DOHH2 (cell line): ENCODE measurements at regions not wholly inside any gene's neighbourhood (a gene's known extent, or its start where the extent isn't known, plus 50 kb on each side); places are given as distances from the start of the nearest gene placed in this dataset.

Experiments used
- H3F3A ChIP-seq: fragments of 200-600 bp; sonication (generic), shearing (Covaris generic); 2 replicates; pipeline ENCODE4 v1.6.0; 2016; ENCODE audit warnings: antibody characterized with exemption, mild to moderate bottlenecking; ENCODE audit not compliant: control insufficient read depth, insufficient read depth
- H3K27ac ChIP-seq: fragments of 200-600 bp; sonication (generic); 2 replicates; pipeline ENCODE4 v1.5.1; 2014; ENCODE audit warnings: low read depth, mild to moderate bottlenecking, low read length, moderate library complexity
- H3K27me3 ChIP-seq: fragments of 200-600 bp; sonication (generic); 2 replicates; pipeline ENCODE4 v1.6.1; 2014; ENCODE audit warnings: mild to moderate bottlenecking, low read length, mixed read lengths; ENCODE audit not compliant: control insufficient read depth
- H3K36me3 ChIP-seq: fragments of 200-600 bp; sonication (generic); 2 replicates; pipeline ENCODE4 v1.6.1; 2014; ENCODE audit warnings: mild to moderate bottlenecking, low read length, moderate library complexity, mixed read lengths; ENCODE audit not compliant: control insufficient read depth
- H3K4me1 ChIP-seq: fragments of 200-600 bp; sonication (generic); 2 replicates; pipeline ENCODE4 v1.6.1; 2014; ENCODE audit warnings: mild to moderate bottlenecking, low read length, mixed read lengths; ENCODE audit not compliant: control insufficient read depth
- H3K4me2 ChIP-seq: fragments of 200-600 bp; sonication (generic); 2 replicates; pipeline ENCODE4 v1.6.0; 2014; ENCODE audit warnings: mild to moderate bottlenecking, low read length, moderate library complexity
- H3K4me3 ChIP-seq: fragments of 200-600 bp; sonication (generic); 2 replicates; pipeline ENCODE4 v1.5.1; 2014; ENCODE audit warnings: mild to moderate bottlenecking, low read length, mixed read lengths
- H3K79me2 ChIP-seq: fragments of 200-600 bp; sonication (generic); 2 replicates; pipeline ENCODE4 v1.6.1; 2014; ENCODE audit warnings: mild to moderate bottlenecking, low read length, mixed read lengths; ENCODE audit not compliant: control insufficient read depth
- H3K9me2 ChIP-seq: fragments of 200-600 bp; sonication (generic); replicated peaks from 2 replicates; pipeline ENCODE4 v1.6.1; 2014; ENCODE audit warnings: mild to moderate bottlenecking, low read length, mixed read lengths; ENCODE audit not compliant: control insufficient read depth
- H3K9me3 ChIP-seq: fragments of 200-600 bp; sonication (generic); 2 replicates; pipeline ENCODE4 v1.6.1; 2014; ENCODE audit warnings: antibody characterized with exemption, low read length, mixed read lengths; ENCODE audit not compliant: control insufficient read depth, insufficient read depth
- H4K20me1 ChIP-seq: fragments of 200-600 bp; sonication (generic); 2 replicates; pipeline ENCODE4 v1.6.0; 2014; ENCODE audit warnings: low read depth, mild to moderate bottlenecking, antibody characterized with exemption, low read length, moderate library complexity; ENCODE audit not compliant: control insufficient read depth, insufficient read depth
- EZH2phosphoT487 ChIP-seq: fragments of 200-600 bp; sonication (generic); IDR thresholded peaks from 2 replicates; pipeline ENCODE4 v1.6.1; 2017; ENCODE audit warnings: borderline replicate concordance, mild to moderate bottlenecking, antibody characterized with exemption, low read length, moderate library complexity, mixed read lengths
- TF ChIP-seq, protein P1 (sequence below): fragments of 200-600 bp; sonication (generic); IDR thresholded peaks from one replicate; pipeline ENCODE4 v1.5.1; 2014; ENCODE audit warnings: antibody characterized with exemption, mild to moderate bottlenecking, low read depth, low read length; ENCODE audit not compliant: poor library complexity, severe bottlenecking

DNA sequence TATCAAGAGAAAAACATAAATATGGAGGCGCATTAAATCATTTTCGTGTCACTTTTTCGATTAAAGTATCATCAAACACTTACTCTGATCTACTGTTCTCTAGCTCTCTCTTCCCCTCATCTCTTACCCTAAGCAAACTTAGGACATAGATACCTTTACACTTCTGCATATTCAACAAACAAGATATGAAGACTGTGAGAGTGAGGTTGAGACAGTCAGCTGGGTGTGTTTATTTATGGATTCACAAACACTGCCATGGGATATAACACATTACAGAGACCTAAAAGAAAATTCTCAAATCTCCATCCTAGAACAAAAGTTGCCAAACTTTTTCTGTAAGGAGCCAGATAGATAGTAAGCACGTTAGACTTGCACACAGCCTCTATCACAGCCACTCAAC lies 85.2 kb upstream of the ZNF385D start:
- Histone ChIP-seq H3K27ac (no peak overlapping the region), H3K36me3 (no peaks in the 10 kb centered on the region), H3K4me3 (no peak overlapping the region), H3K4me2 (no peak overlapping the region), H3K9me2 (no peaks in the 10 kb centered on the region), H3K79me2 (no peaks in the 10 kb centered on the region), H4K20me1 (no peaks in the 10 kb centered on the region), H3F3A (no peaks in the 10 kb centered on the region), H3K4me1 (no peaks in the 10 kb centered on the region), H3K9me3 (no peaks in the 10 kb centered on the region), H3K27me3 (no peaks in the 10 kb centered on the region)
- TF ChIP-seq EZH2phosphoT487 = no peak
- TF ChIP-seq, protein P1, sequence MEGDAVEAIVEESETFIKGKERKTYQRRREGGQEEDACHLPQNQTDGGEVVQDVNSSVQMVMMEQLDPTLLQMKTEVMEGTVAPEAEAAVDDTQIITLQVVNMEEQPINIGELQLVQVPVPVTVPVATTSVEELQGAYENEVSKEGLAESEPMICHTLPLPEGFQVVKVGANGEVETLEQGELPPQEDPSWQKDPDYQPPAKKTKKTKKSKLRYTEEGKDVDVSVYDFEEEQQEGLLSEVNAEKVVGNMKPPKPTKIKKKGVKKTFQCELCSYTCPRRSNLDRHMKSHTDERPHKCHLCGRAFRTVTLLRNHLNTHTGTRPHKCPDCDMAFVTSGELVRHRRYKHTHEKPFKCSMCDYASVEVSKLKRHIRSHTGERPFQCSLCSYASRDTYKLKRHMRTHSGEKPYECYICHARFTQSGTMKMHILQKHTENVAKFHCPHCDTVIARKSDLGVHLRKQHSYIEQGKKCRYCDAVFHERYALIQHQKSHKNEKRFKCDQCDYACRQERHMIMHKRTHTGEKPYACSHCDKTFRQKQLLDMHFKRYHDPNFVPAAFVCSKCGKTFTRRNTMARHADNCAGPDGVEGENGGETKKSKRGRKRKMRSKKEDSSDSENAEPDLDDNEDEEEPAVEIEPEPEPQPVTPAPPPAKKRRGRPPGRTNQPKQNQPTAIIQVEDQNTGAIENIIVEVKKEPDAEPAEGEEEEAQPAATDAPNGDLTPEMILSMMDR = no peak

DNA sequence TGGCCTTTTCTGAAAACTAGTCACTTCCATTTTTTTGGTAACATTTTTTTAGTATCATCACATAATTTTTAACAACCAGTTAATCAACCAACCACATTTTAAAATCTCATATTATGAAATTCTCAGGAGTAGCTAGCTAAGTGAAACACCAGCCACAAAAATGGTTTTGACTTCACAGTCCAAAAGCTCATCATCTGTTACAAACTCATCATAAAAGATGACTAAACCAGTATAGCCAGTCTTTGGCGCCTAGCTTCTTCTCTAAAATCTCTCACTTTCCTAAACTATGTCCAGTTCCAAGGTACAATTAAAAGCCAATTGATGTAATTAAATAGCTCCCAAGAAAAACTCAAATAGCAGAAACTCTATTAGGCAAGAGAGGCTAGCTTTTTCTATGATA lies 88.2 kb upstream of the ZNF385D start:
- Histone ChIP-seq H3K79me2 (no peaks in the 10 kb centered on the region), H3K27ac (no peak overlapping the region), H3K4me1 (no peaks in the 10 kb centered on the region), H3F3A (no peaks in the 10 kb centered on the region), H3K27me3 (no peaks in the 10 kb centered on the region), H3K9me2 (no peaks in the 10 kb centered on the region), H3K4me2 (no peak overlapping the region), H4K20me1 (no peaks in the 10 kb centered on the region), H3K36me3 (no peaks in the 10 kb centered on the region), H3K4me3 (no peak overlapping the region), H3K9me3 (no peaks in the 10 kb centered on the region)
- no peak for TF ChIP-seq EZH2phosphoT487
- TF ChIP-seq, protein P1 = no peak

DNA sequence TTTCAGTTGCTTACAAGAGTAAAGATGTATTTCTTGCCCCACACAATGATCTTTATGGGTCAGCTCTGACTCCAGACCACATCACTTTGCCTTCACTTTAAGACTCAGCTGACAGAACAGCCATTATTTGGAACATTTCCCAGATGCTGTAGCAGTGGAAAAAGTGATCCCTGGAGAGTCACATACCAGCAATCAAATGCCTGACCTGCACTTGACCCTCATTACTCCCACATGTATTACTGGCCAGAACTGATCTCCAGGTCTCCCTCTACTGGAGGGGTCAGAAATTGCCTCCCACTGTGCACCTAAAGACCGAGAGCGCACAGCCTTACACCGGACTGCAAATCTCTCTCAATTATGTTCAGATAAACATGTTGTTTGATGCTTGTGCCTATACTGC lies 88.6 kb upstream of the ZNF385D start:
- H3K9me2 ChIP-seq = no peaks in the 10 kb centered on the region
- H3K4me2 ChIP-seq = no peak overlapping the region
- H3K27ac ChIP-seq = no peak overlapping the region
- TF ChIP-seq EZH2phosphoT487 = no peak
- TF ChIP-seq, protein P1 = peak; percentile 16
- no peaks in the 10 kb centered on the region for H3K36me3 ChIP-seq
- H3K4me1 ChIP-seq = no peaks in the 10 kb centered on the region
- no peaks in the 10 kb centered on the region for H4K20me1 ChIP-seq
- H3F3A ChIP-seq = no peaks in the 10 kb centered on the region
- no peaks in the 10 kb centered on the region for H3K27me3 ChIP-seq
- no peaks in the 10 kb centered on the region for H3K79me2 ChIP-seq
- no peaks in the 10 kb centered on the region for H3K9me3 ChIP-seq
- no peak overlapping the region for H3K4me3 ChIP-seq

DNA sequence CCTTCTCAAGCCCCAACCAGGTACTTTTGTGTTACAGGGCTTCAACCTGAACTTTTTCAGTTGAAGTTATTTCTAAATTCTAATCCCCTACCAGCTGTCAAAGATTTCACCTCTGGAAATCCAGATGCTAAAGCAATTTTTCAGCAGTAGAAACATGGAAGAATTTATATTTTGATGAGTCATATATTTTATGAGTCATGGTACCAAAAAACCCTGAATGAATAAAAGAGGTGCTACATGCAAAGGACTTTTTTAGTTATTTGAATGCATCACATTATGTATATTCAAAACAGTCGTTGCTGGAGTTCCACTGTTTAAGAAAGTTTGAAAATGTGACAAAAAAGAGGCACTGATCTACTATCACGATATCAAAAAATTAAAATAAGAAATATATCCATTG lies 96.0 kb upstream of the ZNF385D start:
- Histone ChIP-seq H3K79me2 (no peaks in the 10 kb centered on the region), H3K27ac (no peak overlapping the region), H3K4me1 (no peaks in the 10 kb centered on the region), H3K4me2 (no peak overlapping the region), H3F3A (no peaks in the 10 kb centered on the region), H4K20me1 (no peaks in the 10 kb centered on the region), H3K4me3 (no peak overlapping the region), H3K9me3 (no peaks in the 10 kb centered on the region), H3K9me2 (no peaks in the 10 kb centered on the region), H3K27me3 (no peaks in the 10 kb centered on the region), H3K36me3 (no peaks in the 10 kb centered on the region)
- TF ChIP-seq, protein P1 = no peak
- TF ChIP-seq EZH2phosphoT487 = no peak
